GM12878 (cell line): ENCODE measurements at regions not wholly inside any gene's neighbourhood (a gene's known extent, or its start where the extent isn't known, plus 50 kb on each side); places are given as distances from the start of the nearest gene placed in this dataset.

ENCODE experiments used
- CBX3 ChIP-seq: fragments of 200-600 bp; sonication (generic); IDR thresholded peaks from 2 replicates; pipeline ENCODE4 v1.6.1; 2016; ENCODE audit warnings: low read depth, borderline replicate concordance
- MYC ChIP-seq: IDR thresholded peaks from 2 replicates; pipeline ENCODE4 v1.6.1; 2011; ENCODE audit warnings: mild to moderate bottlenecking, low read length, moderate library complexity, inconsistent platforms; ENCODE audit not compliant: insufficient read depth, insufficient replicate concordance, insufficient read length, severe bottlenecking
- PAX8 ChIP-seq: fragments of 450-650 bp; IDR thresholded peaks from 2 replicates; pipeline ENCODE4 v1.6.1; 2017; ENCODE audit warnings: mild to moderate bottlenecking, moderate library complexity
- TF ChIP-seq, protein P1 (sequence below): IDR thresholded peaks from 2 replicates; pipeline ENCODE4 v1.6.1; 2012; ENCODE audit warnings: low read length, inconsistent platforms
- TF ChIP-seq, protein P2 (sequence below), 3 experiments: IDR thresholded peaks in 2 of 3; conservative IDR thresholded peaks in 1 of 3; 2 replicates each; pipeline ENCODE4 v1.5.1; 2011; ENCODE audit warnings: low read depth in 3 of 3, low read length in 3 of 3, mild to moderate bottlenecking in 3 of 3, control low read depth in 2 of 3, moderate library complexity in 2 of 3, inconsistent platforms in 1 of 3, mixed read lengths in 1 of 3; ENCODE audit not compliant: control insufficient read depth in 2 of 3, insufficient read depth in 1 of 3; ENCODE audit errors: extremely low read depth in 1 of 3
- TF ChIP-seq, protein P3 (sequence below): IDR thresholded peaks from 2 replicates; pipeline ENCODE4 v1.6.1; 2012; ENCODE audit warnings: improper control_type of control experiment, low read depth, low read length; ENCODE audit not compliant: insufficient replicate concordance

DNA sequence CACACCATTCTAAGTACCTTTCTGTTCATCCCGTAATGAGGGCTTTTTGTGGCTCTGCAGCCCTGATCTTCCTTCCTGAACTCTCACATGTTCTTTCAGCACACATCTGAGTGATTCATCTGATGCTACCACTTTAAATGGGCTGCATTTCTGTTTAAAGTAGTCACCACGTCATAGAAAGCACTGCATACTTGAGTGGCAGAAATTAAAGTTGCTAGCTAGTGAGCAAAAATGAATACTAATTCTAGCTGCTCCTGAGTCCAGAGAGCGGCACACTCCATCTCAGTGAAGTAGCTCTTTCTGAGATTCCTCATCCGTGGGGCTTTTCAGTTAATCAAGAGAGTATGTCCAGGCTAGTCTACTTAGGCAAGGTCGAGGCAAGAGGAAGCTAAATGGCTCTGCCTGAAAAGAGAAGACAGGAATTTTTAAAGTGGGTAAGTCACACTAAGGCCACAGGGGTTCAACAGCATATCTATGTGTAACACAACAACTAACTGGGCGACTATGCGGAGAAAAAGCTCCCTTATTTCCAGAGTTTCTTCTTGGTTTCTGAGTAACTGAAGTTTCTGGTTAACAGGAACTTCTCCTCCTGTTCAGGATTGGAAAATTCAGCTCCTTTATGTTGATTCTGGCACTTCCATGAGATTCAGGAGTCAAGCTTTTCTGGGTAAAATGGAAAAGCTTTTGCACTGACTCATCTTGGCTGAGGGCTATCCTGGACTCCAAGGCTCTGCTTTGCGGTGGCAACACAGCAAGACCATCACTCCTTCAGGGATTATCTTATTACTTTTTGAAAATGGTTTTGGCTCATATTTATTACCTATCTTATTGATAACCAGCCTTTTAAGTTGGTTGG, 109.5 kb downstream of the TAF11L14 start (continued):
- TF ChIP-seq, protein P1, sequence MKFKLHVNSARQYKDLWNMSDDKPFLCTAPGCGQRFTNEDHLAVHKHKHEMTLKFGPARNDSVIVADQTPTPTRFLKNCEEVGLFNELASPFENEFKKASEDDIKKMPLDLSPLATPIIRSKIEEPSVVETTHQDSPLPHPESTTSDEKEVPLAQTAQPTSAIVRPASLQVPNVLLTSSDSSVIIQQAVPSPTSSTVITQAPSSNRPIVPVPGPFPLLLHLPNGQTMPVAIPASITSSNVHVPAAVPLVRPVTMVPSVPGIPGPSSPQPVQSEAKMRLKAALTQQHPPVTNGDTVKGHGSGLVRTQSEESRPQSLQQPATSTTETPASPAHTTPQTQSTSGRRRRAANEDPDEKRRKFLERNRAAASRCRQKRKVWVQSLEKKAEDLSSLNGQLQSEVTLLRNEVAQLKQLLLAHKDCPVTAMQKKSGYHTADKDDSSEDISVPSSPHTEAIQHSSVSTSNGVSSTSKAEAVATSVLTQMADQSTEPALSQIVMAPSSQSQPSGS = no peak
- no peak for TF ChIP-seq CBX3
- TF ChIP-seq PAX8 = no peak
- TF ChIP-seq, protein P2, sequence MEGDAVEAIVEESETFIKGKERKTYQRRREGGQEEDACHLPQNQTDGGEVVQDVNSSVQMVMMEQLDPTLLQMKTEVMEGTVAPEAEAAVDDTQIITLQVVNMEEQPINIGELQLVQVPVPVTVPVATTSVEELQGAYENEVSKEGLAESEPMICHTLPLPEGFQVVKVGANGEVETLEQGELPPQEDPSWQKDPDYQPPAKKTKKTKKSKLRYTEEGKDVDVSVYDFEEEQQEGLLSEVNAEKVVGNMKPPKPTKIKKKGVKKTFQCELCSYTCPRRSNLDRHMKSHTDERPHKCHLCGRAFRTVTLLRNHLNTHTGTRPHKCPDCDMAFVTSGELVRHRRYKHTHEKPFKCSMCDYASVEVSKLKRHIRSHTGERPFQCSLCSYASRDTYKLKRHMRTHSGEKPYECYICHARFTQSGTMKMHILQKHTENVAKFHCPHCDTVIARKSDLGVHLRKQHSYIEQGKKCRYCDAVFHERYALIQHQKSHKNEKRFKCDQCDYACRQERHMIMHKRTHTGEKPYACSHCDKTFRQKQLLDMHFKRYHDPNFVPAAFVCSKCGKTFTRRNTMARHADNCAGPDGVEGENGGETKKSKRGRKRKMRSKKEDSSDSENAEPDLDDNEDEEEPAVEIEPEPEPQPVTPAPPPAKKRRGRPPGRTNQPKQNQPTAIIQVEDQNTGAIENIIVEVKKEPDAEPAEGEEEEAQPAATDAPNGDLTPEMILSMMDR (IDR thresholded peaks at IDR 0.05 in 2 of 3, conservative IDR thresholded peaks at IDR 0.05 in 1 of 3; ENCODE audit: control insufficient read depth in 2 of 3, extremely low read depth in 1 of 3, insufficient read depth in 1 of 3, low read depth in 3 of 3, low read length in 3 of 3) = no peak
- no peak for TF ChIP-seq MYC
- TF ChIP-seq, protein P3, sequence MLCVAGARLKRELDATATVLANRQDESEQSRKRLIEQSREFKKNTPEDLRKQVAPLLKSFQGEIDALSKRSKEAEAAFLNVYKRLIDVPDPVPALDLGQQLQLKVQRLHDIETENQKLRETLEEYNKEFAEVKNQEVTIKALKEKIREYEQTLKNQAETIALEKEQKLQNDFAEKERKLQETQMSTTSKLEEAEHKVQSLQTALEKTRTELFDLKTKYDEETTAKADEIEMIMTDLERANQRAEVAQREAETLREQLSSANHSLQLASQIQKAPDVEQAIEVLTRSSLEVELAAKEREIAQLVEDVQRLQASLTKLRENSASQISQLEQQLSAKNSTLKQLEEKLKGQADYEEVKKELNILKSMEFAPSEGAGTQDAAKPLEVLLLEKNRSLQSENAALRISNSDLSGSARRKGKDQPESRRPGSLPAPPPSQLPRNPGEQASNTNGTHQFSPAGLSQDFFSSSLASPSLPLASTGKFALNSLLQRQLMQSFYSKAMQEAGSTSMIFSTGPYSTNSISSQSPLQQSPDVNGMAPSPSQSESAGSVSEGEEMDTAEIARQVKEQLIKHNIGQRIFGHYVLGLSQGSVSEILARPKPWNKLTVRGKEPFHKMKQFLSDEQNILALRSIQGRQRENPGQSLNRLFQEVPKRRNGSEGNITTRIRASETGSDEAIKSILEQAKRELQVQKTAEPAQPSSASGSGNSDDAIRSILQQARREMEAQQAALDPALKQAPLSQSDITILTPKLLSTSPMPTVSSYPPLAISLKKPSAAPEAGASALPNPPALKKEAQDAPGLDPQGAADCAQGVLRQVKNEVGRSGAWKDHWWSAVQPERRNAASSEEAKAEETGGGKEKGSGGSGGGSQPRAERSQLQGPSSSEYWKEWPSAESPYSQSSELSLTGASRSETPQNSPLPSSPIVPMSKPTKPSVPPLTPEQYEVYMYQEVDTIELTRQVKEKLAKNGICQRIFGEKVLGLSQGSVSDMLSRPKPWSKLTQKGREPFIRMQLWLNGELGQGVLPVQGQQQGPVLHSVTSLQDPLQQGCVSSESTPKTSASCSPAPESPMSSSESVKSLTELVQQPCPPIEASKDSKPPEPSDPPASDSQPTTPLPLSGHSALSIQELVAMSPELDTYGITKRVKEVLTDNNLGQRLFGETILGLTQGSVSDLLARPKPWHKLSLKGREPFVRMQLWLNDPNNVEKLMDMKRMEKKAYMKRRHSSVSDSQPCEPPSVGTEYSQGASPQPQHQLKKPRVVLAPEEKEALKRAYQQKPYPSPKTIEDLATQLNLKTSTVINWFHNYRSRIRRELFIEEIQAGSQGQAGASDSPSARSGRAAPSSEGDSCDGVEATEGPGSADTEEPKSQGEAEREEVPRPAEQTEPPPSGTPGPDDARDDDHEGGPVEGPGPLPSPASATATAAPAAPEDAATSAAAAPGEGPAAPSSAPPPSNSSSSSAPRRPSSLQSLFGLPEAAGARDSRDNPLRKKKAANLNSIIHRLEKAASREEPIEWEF = no peak
